HS-27A (cell line): ENCODE measurements at regions not wholly inside any gene's neighbourhood (a gene's known extent, or its start where the extent isn't known, plus 50 kb on each side); places are given as distances from the start of the nearest gene placed in this dataset.

Experiments
- DNase-seq: peaks from one replicate; pipeline ENCODE4 v3.0.0-alpha.2; 2012; ENCODE audit warnings: low read depth, missing footprints

DNA sequence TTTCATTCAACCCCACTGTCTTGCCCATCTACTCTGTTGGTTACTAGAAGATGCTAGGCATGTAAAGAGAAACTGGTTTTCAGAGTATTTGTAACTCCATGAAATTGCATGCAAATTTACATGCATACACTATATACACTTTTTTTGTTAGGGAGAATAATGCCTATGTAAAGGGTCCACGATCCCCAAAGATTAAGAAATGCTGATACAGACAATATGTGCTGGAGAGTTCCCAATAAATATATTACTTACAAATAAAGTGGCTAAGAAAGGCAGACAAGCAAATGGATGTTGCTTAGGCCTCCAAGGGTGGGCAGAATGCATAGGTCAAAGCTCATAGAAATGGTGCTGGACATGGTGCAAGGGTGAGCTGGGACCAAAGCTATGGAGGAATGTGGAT lies 109.6 kb upstream of the NHSL1 start:
- no peak for DNase-seq

GRCh38 chr6:138609801-138610430 lies 110.6 kb upstream of the NHSL1 start:
- no peak for DNase-seq

DNA sequence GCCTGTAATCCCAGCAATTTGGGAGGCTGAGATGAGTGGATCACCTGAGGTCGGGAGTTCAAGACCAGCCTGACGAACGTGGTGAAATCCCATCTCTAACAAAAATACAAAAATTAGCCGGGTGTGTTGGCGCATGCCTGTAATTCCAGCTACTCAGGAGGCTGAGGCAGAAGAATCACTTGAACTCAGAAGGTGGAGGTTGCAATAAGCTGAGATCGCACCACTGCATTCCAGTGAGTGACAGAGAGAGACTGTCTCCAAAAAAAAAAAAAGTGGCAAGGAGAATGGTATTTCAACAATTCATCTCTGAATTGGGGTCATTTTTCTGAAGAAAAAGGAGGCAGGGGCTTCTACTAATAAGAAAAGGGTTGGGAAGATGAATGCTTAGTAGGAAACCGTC lies 111.5 kb upstream of the NHSL1 start:
- no peak for DNase-seq

DNA sequence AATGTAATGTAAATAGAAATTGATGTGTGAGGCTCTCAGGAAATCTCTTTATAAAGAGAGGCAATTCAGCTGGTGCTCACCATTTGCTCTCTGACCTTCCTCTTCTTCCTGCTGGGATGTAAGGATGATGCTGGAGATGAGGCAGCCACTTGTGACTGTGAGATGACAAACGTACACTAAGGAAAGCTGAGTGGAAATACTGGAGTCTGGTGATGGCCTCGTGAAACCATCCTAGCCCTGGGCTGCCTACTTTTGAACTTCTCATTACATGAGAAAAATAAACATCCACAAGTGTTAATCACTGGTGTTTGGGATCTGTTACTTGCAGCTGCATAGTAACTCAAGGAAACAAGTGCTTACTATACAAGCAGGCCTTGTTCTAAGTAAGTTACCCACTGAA lies 114.9 kb upstream of the NHSL1 start:
- no peak for DNase-seq

DNA sequence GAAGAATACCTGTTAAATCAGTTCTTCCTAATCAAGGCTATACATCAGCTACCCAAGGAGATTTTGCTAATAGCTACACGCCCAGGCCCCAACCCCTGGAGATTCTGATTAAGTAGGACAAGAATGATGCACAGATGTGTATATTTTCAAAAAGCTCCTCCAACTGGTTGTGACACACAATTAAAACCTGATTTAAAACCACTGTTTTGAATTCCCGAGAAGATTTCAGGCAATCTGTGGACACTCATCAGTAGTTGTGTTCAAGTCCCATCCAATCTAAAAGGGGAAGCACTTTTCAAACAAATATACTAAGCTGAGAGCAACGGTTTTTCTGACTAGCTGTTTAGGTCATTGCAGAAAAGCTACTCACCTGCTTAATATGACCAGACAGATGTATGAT lies 118.9 kb upstream of the NHSL1 start:
- DNase-seq, result no peak

DNA sequence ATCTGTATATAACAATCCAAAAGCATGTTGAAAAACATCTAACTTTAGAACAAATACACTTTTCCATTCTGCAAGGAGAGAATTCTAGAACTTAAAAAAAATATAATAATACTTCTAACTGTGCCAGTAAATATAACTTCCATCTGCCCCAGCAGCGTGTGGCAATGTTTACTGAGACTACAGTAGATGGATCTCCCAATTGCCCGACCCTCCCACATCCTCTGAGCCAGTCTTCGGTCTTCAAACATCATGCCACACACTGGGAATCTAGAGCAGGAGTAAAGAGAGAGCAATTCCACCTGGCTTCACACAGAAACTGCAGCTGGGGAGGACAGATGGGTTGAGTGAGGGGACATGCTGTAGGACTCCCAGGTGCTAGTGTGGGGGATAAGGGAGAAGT lies 121.3 kb upstream of the NHSL1 start:
- no peak for DNase-seq

- no peak for DNase-seq
Measured at GRCh38 chr6:138622967-138623366, 123.7 kb upstream of the NHSL1 start.

DNA sequence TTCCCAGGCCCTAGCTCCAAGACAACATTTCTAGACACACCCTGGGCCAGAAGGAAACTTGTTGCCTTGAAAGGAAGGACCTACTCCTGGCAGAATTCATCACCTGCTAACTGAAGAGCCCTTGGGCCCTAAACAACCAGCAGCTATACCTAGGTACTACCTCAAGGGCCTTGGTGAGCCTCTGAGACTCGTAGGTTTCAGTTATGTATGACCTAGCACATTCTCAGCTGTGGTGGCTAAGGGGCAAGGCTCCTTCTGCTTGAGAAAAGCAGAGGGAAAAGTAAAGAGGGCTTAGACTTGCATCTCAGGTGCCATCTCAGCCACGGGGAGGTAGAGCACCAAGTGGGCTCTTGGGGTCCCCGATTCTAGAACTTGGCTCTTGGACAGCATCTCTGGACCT lies 132.3 kb upstream of the NHSL1 start:
- no peak for DNase-seq

DNA sequence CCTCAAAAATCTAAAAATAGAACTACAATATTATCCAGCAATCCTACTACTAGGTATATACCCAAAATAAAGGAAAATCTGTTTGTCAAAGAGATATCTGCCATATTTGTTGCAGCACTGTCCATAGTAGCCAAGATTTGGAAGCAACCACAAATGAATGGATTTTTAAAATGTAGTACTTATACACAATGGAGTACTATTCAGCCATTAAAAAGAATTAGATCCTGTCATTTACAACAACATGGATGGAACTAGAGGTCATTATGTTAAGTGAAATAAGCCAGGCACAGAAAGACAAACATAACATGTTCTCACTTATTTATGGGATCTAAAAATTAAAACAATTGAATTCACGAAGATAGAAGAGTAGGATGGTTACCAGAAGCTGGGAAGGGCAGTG lies 135.7 kb upstream of the CCDC28A start:
- DNase-seq, result no peak

- no peak for DNase-seq
Measured at GRCh38 chr6:138638604-138639003, 135.0 kb upstream of the CCDC28A start.

GRCh38 chr6:138640028-138640427 lies 133.5 kb upstream of the CCDC28A start:
- no peak for DNase-seq

DNA sequence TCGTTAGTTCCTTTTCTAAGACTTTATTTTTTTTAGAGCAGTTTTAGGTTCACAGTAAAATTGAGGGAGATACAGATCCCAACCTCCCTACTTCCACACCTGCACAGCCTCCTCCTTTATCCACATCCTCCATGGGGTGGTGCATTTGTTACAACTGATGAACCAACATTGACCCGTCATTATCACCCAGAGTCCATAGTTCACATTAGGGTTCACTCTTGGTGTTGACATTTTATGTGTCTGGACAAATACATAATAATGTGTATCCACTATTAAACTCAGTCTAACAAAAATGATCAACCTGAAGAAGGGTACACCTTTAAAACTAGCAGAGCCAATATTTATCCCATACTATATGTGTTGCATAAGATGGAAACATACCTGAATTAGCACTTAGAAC lies 130.4 kb upstream of the CCDC28A start:
- no peak for DNase-seq

DNA sequence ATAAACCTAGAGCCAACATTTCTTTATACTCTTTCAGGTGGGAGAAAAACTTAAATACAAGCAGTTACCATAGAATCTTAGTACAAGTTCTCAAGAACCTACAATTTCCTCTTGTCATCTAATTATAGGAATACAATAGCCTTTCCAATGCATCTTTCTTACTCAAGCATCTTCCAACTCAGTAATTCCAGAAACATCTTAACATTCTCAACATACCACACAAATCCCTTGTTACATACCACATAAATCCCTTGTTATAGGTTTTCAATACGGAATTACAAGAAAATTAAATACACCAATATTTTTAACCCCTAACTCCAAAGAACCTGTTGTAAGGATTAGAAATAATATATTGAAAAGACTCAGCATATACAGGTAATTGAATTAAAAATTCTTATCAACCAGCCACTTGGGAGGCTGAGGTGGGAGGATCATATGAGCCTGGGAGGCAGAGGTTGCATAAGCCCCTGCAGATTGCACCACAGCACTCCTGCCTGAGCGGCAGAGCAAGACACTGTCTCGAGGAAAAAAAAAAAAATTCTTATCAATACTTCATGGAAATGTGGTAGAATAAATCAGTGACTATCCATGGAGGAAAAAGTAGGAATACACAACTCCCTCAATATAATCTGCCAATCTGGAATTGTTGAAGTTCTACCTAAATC lies 127.5 kb upstream of the CCDC28A start:
- no peak for DNase-seq

DNA sequence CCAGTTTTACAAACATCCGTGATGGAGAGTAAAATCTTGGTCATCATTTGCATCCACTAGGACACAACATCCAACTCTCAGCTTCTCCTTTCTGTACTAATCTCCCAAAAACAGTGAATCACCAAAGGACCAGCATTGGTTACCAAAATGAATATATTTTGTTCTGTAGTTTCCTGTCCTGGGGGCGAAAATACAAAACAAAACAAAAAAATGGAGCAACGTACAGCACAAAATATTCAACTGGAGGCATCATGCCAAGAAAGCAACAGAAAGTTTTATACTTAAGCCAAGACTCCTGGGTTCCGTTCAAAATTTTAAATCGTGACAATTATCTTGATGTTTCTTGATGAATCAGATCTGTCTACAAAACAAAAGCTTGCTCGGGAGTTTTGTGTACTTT lies 126.6 kb upstream of the CCDC28A start:
- DNase-seq, result no peak

DNA sequence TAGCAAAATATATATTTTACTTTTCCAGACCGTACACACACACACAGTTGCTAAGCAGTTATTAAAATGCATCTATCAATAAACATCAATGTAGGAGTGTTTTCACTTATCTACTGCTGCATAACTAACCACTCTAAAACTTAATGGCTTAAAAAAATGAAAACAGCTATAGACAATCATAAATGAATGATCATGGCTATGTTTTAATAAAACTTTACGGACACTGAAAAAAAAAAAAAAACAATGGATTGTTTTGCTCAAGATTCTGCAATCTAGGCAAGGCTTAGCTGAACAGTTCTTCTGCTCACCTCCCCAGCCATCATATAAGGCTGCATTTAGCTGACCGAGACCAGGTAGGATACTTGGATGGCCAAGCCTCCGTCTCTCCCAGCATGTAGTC lies 125.4 kb upstream of the CCDC28A start:
- no peak for DNase-seq

DNA sequence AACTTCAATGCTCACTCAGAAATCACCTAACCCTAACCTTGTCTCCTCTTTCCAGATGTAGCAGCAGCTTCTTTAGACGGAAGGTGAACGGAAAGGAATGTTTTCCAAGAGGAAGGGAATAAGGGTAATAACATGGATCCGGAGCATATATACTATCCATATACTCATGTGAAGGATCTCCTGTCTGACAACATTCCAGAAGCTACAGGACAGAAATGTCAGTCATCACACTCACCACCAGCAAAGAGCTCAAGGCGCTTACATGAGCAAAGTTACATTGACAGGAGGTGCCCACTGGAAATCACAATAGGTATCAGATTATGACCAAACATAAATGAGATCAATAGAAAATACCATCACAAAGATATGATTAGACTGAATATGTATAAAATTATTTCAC lies 122.1 kb upstream of the CCDC28A start:
- no peak for DNase-seq

DNA sequence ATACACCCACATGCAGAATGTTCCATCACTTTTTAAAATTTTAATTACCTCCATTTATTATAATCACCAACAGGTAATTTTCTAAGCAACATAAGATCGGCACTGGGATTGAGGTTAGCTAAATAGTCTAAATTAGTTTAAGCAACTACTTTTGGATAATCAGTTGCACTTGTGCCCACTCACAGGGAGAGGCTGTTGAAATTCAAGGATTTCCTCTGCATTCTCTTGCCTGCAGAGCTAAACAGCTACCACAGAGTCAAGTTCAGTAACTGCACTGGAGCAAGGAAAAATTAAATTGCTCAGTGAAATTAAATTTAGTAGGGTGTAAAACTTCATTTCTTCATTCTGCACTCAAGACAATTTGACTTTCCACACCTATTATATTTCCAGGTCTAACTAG lies 120.7 kb upstream of the CCDC28A start:
- no peak for DNase-seq

DNA sequence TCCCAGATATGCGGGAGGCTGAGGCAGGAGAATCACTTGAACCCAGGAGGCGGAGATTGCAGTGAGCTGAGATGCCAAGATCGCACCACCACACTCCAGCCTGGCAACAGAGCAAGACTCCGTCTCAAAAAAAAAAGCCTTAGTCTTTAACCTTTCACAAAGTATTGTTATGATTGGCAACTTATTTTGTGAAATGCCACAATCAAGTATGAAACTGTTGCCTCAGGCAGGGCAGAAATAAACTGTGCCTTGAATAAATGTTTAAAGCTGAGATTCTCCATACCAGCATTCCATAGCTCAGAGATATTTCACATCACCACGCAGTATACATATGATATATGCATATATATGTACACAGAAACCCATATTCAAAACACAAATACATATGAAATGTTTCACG lies 120.1 kb upstream of the CCDC28A start:
- DNase-seq, result no peak

- DNase-seq, result no peak
Measured at GRCh38 chr6:138654715-138655634, 118.6 kb upstream of the CCDC28A start.

- no peak for DNase-seq
Measured at GRCh38 chr6:138655828-138656227, 117.7 kb upstream of the CCDC28A start.

- DNase-seq, result no peak
Measured at GRCh38 chr6:138656364-138657064, 117.1 kb upstream of the CCDC28A start.

DNA sequence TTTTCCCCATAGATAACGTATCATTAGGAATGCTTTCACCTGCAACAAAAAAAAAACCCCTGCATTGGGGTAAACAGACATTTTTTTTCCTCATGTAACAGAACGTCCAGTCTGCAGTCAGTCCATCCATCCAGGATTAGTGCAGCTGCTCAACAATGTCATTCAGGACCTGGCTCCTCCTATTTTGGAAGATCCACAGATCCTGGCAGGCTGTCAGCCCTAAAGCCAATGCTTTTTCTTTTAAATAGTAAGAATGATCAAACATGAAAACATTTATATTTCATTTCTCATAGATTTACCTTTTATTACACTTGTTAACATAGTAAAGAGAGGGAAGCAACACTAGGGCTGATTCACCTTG lies 116.5 kb upstream of the CCDC28A start:
- no peak for DNase-seq

GRCh38 chr6:138659998-138660397 lies 113.6 kb upstream of the CCDC28A start:
- DNase-seq, result no peak
